Stimulated activated CD4-positive, alpha-beta T cell treated with anti-CD3 and anti-CD28 coated beads, Interleukin-12 subunit alpha, Interleukin-12 subunit beta, amount 100 ng/mL, for 48 hours (primary cell): ENCODE measurements at regions not wholly inside any gene's neighbourhood (a gene's known extent, or its start where the extent isn't known, plus 50 kb on each side); places are given as distances from the start of the nearest gene placed in this dataset.
"Not testable (repeated sequence)": the region's sequence is repeated elsewhere in the genome, so short reads cannot be mapped to it uniquely, and the experiment has no call there.

Source experiments
- DNase-seq, 3 donors: peaks; one replicate each; pipeline ENCODE4 v3.0.0-alpha.2; 2020; ENCODE audit warnings: low read depth in 2 of 3, low spot score in 1 of 3

DNA sequence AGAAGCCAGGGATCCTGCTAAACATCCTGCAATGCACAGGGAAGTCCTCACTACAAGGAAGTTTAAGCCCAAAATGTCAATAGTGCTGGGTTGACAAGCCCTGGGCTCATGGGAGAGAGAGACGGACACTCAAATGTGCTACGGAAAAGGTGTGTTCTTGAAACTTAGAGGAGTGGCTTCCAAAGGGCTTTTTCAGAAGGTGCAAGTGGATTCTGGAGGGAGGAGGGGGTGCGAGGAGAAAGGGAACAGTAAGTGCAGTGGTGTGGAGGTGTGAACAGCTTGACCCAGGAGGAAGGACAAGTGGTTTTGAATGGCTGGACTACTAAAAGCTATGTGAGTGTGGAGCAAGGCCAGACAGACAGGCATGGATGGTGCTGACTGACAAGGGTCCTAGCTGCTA is 50.4 kb upstream of the CECR2 start:
- DNase-seq: no peak

DNA sequence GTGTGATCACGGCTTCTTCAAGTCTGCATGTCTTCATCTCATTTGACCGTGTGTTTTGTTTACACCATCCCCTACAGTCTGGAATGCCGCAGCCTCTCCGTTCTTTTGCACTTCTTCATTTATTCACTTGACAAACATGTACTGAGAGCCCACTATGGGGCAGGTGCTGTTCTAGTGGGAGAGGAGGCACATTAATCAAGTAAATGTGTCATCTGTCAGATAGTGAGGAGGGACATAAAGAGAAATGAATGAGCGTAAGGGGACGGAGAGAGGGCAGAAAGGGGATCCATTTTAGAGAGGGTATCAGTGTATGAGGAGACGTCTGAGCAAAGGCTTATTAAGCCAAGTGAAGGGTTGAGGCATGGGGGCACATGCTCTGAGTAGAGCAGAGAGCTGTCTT is 54.0 kb upstream of the CECR2 start:
- DNase-seq: no peak

DNA sequence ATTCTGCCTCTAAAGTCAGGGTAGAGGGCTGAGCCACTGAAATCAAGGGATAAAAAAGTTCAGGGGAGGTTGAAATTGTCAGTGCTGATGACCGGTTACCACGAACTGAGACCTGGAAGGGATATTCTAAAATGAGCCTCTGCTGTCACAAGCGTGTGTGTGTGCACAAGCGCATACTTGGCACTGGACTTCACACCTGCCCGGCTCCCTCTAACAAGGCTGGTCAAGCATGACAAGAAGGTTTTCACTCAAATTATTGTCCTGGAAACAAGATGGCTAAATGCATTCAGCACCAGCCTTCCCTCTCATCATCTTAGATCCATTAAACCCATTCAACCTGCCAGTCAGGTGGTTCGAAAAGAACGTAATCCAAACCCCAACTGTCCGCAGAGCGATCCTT is 54.8 kb upstream of the CECR2 start:
- DNase-seq: no peak

DNA sequence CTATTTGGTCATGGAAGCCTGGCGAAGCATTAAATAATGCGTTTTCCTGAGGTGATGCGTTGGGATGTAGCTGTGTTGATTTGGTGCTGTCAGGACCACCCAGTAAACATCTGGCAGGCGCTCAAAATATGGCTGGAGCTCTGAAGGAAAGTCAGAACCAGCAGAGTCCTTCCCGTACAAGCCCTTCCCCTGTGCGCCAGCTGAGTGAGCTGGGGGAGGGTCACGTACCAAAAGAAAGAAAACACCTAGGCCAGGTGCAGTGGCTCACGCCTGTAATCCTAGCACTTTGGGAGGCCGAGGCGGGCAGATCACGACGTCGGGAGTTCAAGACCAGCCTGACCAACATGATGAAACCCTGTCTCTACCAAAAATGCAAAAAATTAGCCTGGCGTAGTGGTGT is 55.6 kb upstream of the CECR2 start:
- DNase-seq: no peak

DNA sequence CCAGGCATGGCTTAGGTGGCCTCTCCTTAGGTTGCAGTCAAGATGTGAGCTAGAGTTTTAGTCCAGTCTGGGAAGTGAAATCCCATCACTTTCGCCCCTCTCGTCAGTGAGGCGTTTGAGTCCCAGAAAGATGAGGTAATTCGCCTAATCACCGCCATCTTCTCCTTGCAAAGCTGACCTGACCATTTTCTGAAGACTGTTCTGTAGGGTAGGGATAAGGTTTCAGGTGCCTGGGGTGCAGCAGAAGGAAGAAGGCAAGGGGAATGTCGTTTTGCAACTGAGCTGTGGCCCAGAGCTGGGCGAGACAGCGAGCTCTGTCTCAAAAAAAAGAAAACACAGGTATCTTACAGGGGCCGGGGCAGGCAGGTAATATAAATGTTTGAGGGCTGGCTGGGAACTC is 61.7 kb upstream of the CECR2 start:
- DNase-seq: no peak

DNA sequence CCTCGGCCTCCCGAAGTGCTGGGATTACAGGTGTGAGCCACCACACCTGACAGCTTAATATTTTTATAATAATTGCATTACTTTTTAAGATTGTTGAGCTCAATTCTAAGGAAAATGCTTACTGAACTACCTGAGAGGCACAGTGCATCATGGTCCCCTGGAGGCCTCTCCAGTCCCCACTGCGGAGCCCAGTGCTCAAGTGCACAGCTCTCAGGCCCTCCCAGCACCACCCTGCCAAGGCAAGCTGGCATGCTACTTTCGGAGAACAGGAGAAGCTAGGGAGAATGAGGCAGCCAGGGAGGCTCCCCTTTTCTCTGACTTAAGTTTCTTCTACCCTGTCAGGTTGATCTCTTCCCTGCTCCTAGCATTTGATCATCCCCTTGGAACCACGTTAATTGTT is 64.2 kb upstream of the CECR2 start:
- DNase-seq: no peak

DNA sequence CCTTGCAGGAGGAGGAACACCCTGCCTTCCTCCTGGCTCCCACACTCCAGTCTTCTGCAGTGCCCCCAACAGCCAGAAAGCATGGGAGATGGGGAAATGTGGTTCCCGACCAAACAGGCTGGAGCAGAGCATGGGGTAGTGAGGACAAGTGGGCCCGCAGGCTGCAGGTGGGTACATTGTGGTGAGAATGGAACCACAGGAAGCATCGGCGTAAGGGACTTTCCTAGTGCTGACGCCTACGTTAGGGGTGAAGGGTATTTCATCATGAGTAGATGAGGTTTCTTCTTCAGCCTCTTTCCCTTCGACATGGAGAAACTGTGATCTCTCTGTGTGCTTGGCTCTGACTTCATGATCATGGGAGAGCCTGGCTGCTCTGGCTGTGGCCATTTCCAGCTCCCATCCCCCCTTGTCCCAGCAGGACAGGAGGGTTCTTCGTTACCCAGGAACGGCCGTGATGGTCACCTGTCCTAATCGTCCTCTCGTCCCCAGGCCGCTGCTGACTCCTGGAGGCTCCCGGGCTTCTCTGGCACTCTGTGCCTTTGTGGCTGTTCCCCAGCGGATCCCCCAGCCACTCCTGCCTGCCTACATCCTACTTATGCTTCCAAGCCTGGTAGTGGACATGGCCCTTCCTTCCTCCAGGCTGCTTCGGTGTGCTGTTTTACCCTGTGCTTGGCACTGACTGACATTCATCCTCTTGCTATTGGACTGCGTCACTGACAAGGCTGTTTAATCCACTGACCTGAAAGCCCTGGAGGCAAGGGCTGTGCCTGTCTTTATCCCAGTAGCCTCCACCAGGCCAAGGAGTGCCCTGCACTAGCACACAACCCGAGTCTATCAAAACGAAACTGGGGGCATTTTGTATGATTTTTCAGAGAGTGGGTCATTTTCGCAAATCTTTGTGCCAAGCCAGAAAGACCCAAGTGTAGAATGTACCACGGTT is 65.2 kb upstream of the CECR2 start:
- DNase-seq: peak; percentile 24 to 42 (median 42)

DNA sequence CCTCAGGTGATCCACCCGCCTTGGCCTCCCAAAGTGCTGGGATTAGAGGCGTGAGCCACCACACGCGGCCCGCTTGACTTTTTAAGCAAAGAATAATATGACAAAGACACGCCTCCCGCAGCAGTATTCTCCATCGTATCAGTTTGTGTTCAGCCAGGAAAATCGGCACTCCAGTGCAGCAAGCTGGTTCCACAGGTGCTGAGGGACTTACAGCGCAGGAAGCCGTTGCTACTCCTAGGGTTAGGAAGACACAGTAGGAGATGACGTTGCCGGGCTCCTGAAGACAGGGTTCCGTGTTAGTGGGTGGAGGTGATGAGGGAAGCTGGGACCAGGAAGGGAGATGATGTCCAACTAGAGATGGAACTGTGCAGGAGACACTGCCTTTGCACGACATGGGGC is 65.8 kb upstream of the CECR2 start:
- no peak for DNase-seq

DNA sequence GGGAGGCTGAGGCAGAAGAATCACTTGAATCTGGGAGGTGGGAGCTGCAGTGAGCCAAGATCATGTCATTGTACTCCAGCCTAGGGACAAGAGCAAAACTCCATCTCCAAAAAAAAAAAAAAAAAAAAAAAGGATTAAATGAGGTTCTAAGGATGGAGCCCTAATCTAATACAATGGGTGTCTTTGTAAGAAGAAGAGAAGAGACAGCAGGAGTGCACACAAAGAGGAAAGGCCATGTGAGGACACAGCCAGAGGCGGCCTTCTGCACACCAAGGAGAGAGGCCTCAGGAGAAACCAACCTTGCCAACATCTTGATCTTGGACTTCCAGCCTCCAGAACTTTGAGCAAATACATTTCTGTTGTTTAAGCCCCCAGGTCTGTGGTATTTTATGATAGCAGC is 66.6 kb upstream of the CECR2 start:
- no peak for DNase-seq

DNA sequence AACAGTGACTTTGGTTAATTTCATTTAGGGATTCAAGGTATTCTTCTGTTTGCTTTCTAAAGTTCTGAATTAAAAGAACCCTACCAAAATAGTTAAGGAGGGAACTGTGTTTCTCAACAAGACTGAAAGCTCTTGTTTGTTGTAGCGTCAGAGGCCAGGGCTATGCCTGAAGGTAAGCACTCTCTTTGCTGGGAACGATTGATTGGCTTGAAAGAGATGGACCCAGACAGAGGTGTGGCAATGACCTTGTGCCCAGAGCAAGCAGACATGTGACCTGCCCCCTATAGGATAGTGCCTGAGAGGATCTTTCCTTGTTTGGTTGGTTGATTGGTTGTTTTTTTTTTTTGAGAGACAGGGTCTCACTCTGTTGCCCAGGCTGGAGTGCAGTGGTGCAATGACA is 68.3 kb upstream of the CECR2 start:
- DNase-seq: no peak

DNA sequence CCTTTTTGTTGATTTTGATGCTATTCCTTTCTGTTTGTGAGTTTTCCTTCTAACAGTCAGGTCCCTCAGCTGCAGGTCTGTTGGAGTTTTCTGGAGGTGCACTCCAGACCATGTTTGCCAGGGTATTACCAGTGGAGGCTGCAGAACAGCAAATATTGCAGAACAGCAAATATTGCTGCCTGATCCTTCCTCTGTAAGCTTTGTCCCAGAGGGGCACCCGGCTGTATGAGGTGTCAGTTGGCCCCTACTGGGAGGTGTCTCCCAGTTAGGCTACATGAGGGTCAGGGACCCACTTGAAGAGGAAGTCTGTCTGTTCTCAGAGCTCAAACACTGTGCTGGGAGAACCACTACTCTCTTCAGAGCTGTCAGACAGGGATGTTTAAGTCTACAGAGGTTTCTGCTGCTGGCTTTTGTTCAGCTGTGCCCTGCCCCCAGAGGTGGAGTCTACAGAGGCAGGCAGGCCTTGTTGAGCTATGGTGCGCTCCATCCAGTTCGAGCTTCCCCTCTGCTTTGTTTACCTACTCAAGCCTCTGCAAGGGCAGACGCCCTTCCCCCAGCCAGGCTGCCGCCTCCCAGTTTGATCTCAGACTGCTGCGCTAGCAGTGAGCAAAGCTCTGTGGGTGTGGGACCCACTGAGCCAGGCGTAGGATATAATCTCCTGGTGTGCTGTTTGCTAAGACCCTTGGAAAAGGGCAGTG is 70.3 kb upstream of the CECR2 start:
- not testable (repeated sequence) for DNase-seq

DNA sequence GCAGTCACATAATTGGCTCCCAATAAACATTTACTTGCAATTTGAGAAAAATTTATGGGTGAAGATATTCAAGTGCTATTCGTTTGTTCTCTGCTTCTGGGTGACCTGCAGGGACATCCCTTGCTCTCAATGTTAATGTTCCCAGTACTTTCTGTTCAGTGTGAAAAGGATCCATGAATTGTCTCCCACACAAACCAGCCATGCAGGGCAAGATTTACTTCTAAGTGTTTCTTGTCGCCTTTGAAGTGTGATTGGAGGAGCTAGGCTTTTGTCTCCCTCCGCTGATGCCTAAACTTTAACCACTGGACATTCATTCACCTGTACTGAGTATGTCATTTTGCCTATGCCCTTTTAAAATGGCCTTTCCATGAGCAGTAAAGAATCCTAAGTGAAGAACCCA is 66.4 kb upstream of the ADA2 start:
- no peak for DNase-seq

DNA sequence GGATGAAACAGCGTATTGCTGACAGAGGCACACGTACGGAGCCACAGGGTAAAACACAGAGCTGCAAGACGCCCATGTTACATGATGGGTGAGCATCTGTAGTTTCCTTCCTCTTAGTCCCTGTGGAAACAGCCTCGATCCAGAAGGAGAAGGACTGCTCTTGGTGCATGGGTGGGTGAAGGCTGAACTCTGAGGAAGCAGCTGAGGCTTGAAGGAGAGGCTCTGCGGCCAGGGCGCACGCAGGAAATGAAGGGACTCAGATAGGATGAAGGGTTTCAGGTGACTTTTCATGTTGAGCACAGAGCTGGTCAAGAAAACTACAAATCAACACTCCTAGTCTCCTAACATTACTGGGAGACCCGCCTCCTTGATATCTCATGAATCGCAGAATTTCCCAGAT is 65.7 kb upstream of the ADA2 start:
- DNase-seq: no peak

DNA sequence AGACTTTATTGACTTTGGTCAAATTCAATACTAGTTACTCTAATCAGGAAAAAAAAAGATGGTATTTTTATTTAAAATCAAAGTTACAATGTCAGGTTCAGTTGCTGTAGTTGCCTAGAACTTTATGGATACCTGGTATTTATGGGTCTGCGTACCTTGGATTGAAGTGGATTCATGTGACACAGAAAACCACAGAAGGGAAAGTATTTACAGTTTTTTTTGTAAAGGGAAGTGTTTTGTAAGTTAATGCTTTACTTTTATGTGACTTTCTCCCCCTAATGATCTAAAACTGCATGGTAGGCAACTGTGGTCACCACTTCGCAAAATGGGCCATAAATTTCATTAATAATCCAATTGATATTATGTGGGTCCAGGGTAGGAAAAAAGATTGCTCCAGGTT is 65.2 kb upstream of the ADA2 start:
- DNase-seq: no peak

DNA sequence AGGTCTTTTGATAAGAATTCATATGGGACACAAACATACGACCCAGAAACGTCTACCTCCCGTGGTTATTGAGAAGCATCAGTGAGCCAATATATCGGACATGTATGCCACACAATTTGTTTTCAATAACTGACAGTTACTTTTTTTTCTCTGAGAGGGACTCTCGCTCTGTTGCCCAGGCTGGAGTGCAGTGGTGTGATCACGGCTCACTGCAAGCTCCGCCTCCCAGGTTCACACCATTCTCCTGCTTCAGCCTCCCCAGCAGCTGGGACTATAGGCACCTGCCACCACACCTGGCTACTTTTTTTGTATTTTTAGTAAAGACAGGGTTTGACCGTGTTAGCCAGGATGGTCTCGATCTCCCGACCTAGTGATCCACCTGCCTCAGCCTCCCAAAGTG is 64.6 kb upstream of the ADA2 start:
- not testable (repeated sequence) for DNase-seq

DNA sequence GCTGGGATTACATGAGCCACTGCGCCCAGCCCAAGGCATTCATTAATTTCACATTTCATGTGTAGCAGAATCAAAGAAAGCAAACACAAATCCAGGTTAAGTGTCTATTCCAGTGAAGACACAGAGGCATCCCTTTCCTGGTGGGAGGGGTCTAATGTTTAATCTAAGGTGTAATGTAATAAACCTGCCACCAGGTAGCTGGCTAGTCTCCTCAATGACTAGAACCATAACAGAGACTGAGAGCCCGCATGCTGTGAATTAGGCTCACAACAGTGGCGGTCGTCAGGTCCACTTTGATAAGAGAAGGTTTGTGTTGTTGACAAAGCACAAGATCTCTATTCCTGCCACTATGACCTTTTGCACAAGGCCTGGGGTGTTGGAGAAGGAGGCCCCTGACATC is 64.2 kb upstream of the ADA2 start:
- no peak for DNase-seq

DNA sequence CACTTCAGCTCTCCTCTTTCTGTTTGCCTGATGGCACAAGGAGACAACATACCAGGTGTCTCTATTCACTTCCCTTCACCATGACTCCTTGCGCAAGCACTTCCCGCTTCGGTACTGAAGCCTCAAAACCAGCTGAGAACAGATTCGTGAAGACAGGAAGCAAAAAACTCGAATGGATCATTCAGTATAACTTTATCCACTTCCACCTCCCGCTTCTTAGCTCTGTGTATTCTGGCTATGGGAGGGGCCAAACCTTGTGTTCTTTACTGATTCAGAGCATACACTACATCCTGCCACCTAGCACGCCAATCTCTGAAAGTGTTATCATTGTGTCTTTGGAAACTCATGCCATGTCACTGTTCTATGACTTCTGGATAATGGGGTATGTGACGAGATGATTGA is 62.2 kb upstream of the ADA2 start:
- DNase-seq: peak in 1 of 3 donors; percentile 18

DNA sequence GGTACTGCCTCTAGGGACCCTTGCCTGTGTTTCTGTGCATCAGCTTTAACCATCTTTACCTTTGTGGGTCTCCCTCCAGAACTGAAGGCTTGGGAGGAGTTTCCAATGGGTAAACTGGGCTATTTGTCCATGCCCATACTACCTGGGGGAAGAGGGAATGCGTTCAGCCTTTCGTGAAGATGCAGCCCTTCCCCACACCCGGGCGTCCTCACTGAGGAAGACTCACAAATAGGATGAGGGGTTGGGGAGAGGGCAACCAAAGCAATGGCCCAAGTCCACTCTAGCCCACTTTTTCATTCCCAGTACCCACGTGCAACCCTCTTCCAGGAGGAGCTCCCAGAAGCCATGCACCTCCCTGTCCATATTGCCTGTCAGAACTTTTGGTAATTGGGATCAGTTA is 61.8 kb upstream of the ADA2 start:
- no peak for DNase-seq

DNA sequence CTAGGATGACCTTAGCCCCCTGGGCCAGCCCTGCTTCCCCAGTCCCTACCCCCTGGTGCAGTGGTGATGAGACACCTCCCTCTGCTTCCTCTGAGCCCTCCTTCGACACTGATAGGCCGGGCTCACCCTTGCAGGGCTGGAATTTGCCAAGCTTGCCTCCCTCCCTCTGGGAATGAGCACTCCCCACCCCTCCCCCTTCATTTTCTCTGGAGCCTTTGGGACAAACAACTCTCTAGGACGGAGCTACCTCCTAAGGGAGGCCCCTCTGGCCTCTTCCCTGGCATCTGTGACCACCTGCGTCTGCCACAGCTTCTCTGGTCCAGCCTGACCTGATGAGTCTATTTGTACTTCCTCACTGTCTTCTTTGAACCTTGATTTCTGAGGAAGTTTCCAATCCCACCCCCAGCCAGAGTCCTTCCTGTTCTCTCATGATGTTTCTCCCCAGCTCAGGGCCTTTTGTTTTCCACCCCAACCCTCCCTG is 53.3 kb upstream of the ADA2 start:
- DNase-seq: no peak

DNA sequence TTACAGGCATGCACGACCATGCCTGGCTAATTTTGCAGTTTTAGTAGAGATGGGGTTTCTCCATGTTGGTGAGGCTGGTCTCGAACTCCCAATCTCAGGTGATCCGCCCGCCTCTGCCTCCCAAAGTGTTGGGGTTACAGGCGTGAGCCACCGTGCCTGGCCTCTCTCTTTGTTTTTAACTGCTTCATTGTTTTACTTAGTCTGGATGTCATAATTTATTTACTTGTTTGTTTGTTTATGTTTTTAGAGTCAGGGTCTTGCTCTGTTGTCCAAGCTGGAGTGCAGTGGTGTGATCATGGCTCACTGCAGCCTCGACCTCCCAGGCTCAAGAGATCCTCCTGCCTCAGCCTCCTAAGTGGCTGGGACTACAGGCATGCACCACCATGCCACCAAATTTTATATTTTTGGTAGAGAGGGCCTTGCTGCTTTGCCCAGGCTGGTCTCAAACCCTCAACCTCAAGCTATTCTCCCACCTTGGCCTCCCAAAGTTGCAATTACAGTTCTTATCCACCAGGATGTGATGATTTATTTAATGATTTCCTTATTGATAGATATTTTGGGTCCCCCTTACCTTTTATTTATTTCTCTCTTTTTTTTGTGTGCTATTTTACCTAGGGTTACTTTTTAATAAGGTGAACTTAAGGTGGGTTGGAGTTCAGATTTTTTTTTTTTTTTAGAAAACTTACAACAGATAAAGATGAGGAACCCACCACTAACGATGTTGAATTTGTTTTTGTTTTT is 52.6 kb upstream of the ADA2 start:
- DNase-seq: no peak

DNA sequence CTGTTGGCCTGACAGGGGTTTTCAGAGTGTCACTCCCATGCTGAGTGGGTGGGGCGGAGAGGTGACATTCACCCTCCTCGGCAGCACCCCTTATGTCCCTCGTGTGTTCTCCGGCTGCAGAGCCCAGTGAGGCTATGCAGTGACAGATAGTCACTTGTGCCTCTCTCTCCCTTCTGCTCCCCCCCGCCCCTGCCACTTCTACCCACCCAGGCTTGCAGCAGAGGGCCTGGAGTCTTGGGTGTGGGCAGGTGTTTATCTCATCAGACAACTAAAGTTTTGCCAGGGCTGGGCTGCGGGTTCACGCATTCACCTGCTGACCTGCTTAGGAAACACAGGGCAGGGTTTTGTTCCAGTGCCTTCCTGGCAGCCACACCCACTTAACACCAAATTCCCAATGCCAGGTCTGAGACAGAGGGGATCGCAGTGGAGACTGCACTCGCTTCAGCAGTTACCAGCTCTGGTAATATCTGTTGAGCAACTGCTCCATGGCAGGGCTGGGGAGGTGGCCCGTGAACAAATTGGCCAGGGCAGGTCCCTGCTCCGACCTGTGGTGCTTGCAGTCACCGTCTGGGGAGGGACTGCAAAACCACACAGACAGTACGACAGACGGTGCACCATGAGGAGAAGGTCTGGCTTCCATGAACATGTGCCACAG is 50.5 kb upstream of the ADA2 start:
- DNase-seq: no peak
